Mesothelial cell of epicardium (in vitro differentiated cells): ENCODE measurements at regions not wholly inside any gene's neighbourhood (a gene's known extent, or its start where the extent isn't known, plus 50 kb on each side); places are given as distances from the start of the nearest gene placed in this dataset.

Experiments
- DNase-seq, 2 experiments: peaks; one replicate each; pipeline ENCODE4 v3.0.0; 2021; ENCODE audit warnings: low spot score in 2 of 2; ENCODE audit not compliant: unreplicated experiment in 2 of 2
- H3K27ac Mint-ChIP-seq: 2 replicates; pipeline ENCODE4 v1.8.0; 2021; ENCODE audit warnings: mixed read lengths
- H3K27me3 Mint-ChIP-seq: 2 replicates; pipeline ENCODE4 v1.8.0; 2021; ENCODE audit warnings: low read depth, mixed read lengths
- H3K36me3 Mint-ChIP-seq: 2 replicates; pipeline ENCODE4 v1.8.0; 2021; ENCODE audit warnings: mixed read lengths
- H3K4me1 Mint-ChIP-seq: 2 replicates; pipeline ENCODE4 v1.8.0; 2021; ENCODE audit warnings: mixed read lengths
- H3K4me3 Mint-ChIP-seq: 2 replicates; pipeline ENCODE4 v1.8.0; 2021; ENCODE audit warnings: mild to moderate bottlenecking, moderate library complexity, mixed read lengths
- H3K9me3 Mint-ChIP-seq: 2 replicates; pipeline ENCODE4 v1.8.0; 2021; ENCODE audit warnings: mixed read lengths
- CTCF ChIP-seq: fragments of 200-600 bp; sonication (generic); IDR thresholded peaks from one replicate; pipeline ENCODE4 v1.5.0; 2021; ENCODE audit warnings: antibody characterized with exemption; ENCODE audit not compliant: unreplicated experiment

- peaks cover 20% of the 10 kb centered on the region for H3K4me1 Mint-ChIP-seq
- no peaks in the 10 kb centered on the region for H3K27me3 Mint-ChIP-seq
- H3K9me3 Mint-ChIP-seq: peaks cover 17% of the 10 kb centered on the region
- no peak overlapping the region for H3K27ac Mint-ChIP-seq
- H3K4me3 Mint-ChIP-seq: no peak overlapping the region
- peaks cover 13% of the 10 kb centered on the region for H3K36me3 Mint-ChIP-seq
- TF ChIP-seq CTCF: no peak
- no peak for DNase-seq
Measured at GRCh38 chr2:217305882-217306281, 446.0 kb upstream of the TNP1 start.

DNA sequence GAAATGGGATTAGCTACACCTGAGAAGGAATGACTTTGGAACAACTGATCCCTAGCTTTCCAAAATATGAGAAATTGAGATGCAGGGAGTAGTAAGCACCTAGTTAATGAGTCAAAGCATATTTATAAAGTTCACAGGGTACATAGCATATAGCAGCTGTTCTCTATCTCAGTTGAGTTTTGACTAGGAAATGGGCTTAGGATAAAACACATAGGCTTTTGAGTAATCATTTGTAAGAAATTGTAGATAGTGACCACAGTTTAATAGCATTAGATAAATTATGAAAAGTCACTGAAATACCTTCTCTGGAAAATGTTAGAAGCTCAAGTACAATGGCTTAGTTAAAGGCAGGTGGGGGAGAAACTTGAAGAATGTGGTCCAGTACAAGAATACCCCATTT, 444.7 kb upstream of the TNP1 start:
- Mint-ChIP-seq H3K9me3 (peaks cover 12% of the 10 kb centered on the region), H3K4me3 (no peak overlapping the region), H3K27me3 (no peaks in the 10 kb centered on the region), H3K36me3 (peaks cover 6% of the 10 kb centered on the region), H3K4me1 (peaks cover 22% of the 10 kb centered on the region), H3K27ac (no peak overlapping the region)
- no peak for TF ChIP-seq CTCF
- DNase-seq: no peak

GRCh38 chr2:217302856-217303255, 443.0 kb upstream of the TNP1 start:
- DNase-seq: no peak
- Mint-ChIP-seq H3K9me3 (peaks cover 5% of the 10 kb centered on the region), H3K4me3 (no peak overlapping the region), H3K27ac (no peak overlapping the region), H3K4me1 (peaks cover 28% of the 10 kb centered on the region), H3K36me3 (peaks cover 2% of the 10 kb centered on the region), H3K27me3 (no peaks in the 10 kb centered on the region)
- no peak for TF ChIP-seq CTCF

- H3K36me3 Mint-ChIP-seq: peaks cover 13% of the 10 kb centered on the region
- no peak overlapping the region for H3K4me3 Mint-ChIP-seq
- H3K27me3 Mint-ChIP-seq: no peaks in the 10 kb centered on the region
- no peak for DNase-seq
- no peak overlapping the region for H3K27ac Mint-ChIP-seq
- peaks cover 28% of the 10 kb centered on the region for H3K4me1 Mint-ChIP-seq
- no peak for TF ChIP-seq CTCF
- peaks cover 11% of the 10 kb centered on the region for H3K9me3 Mint-ChIP-seq
Measured at GRCh38 chr2:217301142-217301925, 441.5 kb upstream of the TNP1 start.

DNA sequence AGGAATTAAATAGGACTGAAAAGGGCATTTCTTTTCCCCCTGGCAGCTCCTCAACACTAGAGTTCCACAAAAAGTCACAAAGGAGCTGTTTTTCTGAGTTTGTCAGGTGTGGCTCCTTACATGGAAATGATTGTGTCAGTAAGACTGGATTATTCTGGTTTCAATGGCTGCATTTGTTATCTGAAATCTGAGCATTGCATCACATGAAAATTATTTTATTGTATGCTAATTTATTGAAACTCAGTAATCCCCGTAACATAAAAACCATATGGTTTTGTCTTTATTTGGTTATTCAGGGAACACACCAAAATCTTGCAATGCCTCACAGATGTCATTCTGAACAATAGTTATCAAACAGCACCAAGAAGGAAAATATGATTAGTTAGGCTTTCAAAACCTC, 439.7 kb upstream of the TNP1 start:
- no peak for DNase-seq
- no peak overlapping the region for H3K27ac Mint-ChIP-seq
- H3K27me3 Mint-ChIP-seq: no peaks in the 10 kb centered on the region
- no peak overlapping the region for H3K4me3 Mint-ChIP-seq
- peaks cover 20% of the 10 kb centered on the region for H3K36me3 Mint-ChIP-seq
- no peak for TF ChIP-seq CTCF
- H3K4me1 Mint-ChIP-seq: peaks cover 17% of the 10 kb centered on the region
- H3K9me3 Mint-ChIP-seq: peaks cover 12% of the 10 kb centered on the region
